Fibroblast of villous mesenchyme (primary cell): ENCODE measurements at regions not wholly inside any gene's neighbourhood (a gene's known extent, or its start where the extent isn't known, plus 50 kb on each side); places are given as distances from the start of the nearest gene placed in this dataset.

ENCODE experiments used
- DNase-seq: peaks from one replicate; pipeline ENCODE4 v3.0.0-alpha.2; 2010; ENCODE audit warnings: low read depth
- H3K4me3 ChIP-seq: 2 replicates; pipeline ENCODE4 v1.5.1; 2011; ENCODE audit warnings: low read depth, mild to moderate bottlenecking, low read length
- CTCF ChIP-seq: IDR thresholded peaks from 2 replicates; pipeline ENCODE4 v1.5.1; 2012; ENCODE audit warnings: low read depth, mild to moderate bottlenecking, low read length; ENCODE audit not compliant: insufficient read depth

GRCh38 chr2:8288206-8288605, 393.6 kb upstream of the ID2 start:
- DNase-seq, result no peak

GRCh38 chr2:8289111-8289510, 392.7 kb upstream of the ID2 start:
- H3K4me3 ChIP-seq, result no peak overlapping the region
- no peak for TF ChIP-seq CTCF
- no peak for DNase-seq

More at GRCh38 chr2:8288206-8288605, 393.6 kb upstream of the ID2 start:
- no peak for TF ChIP-seq CTCF
- no peak overlapping the region for H3K4me3 ChIP-seq

GRCh38 chr2:8290771-8291352, 391.0 kb upstream of the ID2 start:
- H3K4me3 ChIP-seq, result no peak overlapping the region
- TF ChIP-seq CTCF, result no peak
- no peak for DNase-seq

GRCh38 chr2:8296306-8296705, 385.6 kb upstream of the ID2 start:
- no peak for DNase-seq
- no peak overlapping the region for H3K4me3 ChIP-seq
- TF ChIP-seq CTCF, result no peak

- DNase-seq, result no peak
- no peak for TF ChIP-seq CTCF
- H3K4me3 ChIP-seq, result no peak overlapping the region
Observed at GRCh38 chr2:8297376-8298231, 384.3 kb upstream of the ID2 start.

- H3K4me3 ChIP-seq, result no peak overlapping the region
- TF ChIP-seq CTCF, result no peak
- DNase-seq, result peak; percentile 72
Observed at GRCh38 chr2:8298783-8299182, 383.1 kb upstream of the ID2 start.

- no peak for DNase-seq
- no peak for TF ChIP-seq CTCF
- H3K4me3 ChIP-seq, result no peak overlapping the region
Observed at GRCh38 chr2:8300216-8300615, 381.6 kb upstream of the ID2 start.
